ENCODE measurements at regions not wholly inside any gene's neighbourhood (a gene's known extent, or its start where the extent isn't known, plus 50 kb on each side); places are given as distances from the start of the nearest gene placed in this dataset.

DNA sequence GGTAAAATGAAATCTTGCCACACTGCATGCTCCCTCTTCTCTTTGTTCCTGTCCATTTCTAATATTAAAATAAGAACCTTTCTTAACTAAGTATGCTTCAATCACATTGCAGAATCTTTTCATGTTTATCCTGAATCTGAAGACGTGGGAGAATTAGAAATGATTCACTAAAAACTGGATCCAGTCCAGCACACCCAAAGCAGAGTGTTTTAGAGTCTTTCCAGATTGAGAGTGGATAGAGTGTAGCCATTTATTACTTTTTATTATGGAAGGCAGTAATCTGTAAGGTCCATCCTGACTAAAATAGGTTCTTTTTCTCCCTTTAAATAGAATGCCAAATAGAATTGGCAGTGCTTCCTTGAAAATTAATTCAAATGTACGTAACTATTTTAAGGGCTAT lies 453.5 kb downstream of the TDRD3 start:
- Histone ChIP-seq H3K27ac (ENCODE audit: low read depth, low read length) (no peak overlapping the region), H3K4me1 (ENCODE audit: control insufficient read depth, low read length) (no peaks in the 10 kb centered on the region), H4K20me1 (ENCODE audit: control insufficient read depth, insufficient read depth, low read depth, low read length) (no peaks in the 10 kb centered on the region), H3K9me2 (replicated peaks; ENCODE audit: control insufficient read depth, low read length) (no peaks in the 10 kb centered on the region), H3K36me3 (ENCODE audit: control insufficient read depth, low read length) (no peaks in the 10 kb centered on the region), H3F3A (ENCODE audit: control insufficient read depth, insufficient read depth) (no peaks in the 10 kb centered on the region), H3K4me2 (ENCODE audit: low read length) (no peak overlapping the region), H3K79me2 (ENCODE audit: control insufficient read depth, low read length) (no peaks in the 10 kb centered on the region), H3K9me3 (ENCODE audit: control insufficient read depth, insufficient read depth, low read length) (peaks cover 5% of the 10 kb centered on the region; the same call in 1 of the 2 replicates), H3K27me3 (ENCODE audit: control insufficient read depth, low read length) (no peaks in the 10 kb centered on the region), H3K4me3 (ENCODE audit: low read length) (no peak overlapping the region)
- no peak for TF ChIP-seq EZH2phosphoT487 (IDR thresholded peaks at IDR 0.05; ENCODE audit: borderline replicate concordance, low read length)
- TF ChIP-seq, protein P1, sequence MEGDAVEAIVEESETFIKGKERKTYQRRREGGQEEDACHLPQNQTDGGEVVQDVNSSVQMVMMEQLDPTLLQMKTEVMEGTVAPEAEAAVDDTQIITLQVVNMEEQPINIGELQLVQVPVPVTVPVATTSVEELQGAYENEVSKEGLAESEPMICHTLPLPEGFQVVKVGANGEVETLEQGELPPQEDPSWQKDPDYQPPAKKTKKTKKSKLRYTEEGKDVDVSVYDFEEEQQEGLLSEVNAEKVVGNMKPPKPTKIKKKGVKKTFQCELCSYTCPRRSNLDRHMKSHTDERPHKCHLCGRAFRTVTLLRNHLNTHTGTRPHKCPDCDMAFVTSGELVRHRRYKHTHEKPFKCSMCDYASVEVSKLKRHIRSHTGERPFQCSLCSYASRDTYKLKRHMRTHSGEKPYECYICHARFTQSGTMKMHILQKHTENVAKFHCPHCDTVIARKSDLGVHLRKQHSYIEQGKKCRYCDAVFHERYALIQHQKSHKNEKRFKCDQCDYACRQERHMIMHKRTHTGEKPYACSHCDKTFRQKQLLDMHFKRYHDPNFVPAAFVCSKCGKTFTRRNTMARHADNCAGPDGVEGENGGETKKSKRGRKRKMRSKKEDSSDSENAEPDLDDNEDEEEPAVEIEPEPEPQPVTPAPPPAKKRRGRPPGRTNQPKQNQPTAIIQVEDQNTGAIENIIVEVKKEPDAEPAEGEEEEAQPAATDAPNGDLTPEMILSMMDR (IDR thresholded peaks at IDR 0.05; ENCODE audit: low read depth, low read length, poor library complexity, severe bottlenecking), result no peak

DNA sequence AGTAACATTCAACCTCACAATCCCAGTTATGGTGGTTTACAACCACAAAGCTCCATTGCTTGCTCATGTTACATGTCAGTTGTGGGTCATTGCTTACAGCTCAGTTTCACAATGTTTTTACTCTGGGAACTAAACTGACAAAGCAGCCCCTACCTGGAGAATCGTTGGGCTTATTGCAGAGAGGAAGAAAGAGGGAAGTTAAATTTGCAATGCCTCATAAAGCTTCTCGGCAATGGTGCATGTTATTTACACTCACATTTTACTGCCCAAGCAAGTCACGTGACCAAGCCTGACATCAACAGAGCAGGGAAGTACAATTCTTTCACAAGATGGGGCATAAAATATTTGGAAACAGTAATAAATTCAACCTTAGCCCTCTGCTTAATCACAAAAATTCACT lies 441.6 kb downstream of the TDRD3 start:
- Histone ChIP-seq H3K4me2 (ENCODE audit: low read length) (no peak overlapping the region), H3K36me3 (ENCODE audit: control insufficient read depth, low read length) (no peaks in the 10 kb centered on the region), H3K27ac (ENCODE audit: low read depth, low read length) (no peak overlapping the region), H3K79me2 (ENCODE audit: control insufficient read depth, low read length) (no peaks in the 10 kb centered on the region), H3K4me1 (ENCODE audit: control insufficient read depth, low read length) (no peaks in the 10 kb centered on the region), H3K27me3 (ENCODE audit: control insufficient read depth, low read length) (no peaks in the 10 kb centered on the region), H3K9me3 (ENCODE audit: control insufficient read depth, insufficient read depth, low read length) (no peaks in the 10 kb centered on the region), H3K9me2 (replicated peaks; ENCODE audit: control insufficient read depth, low read length) (no peaks in the 10 kb centered on the region), H4K20me1 (ENCODE audit: control insufficient read depth, insufficient read depth, low read depth, low read length) (no peaks in the 10 kb centered on the region), H3K4me3 (ENCODE audit: low read length) (no peak overlapping the region), H3F3A (ENCODE audit: control insufficient read depth, insufficient read depth) (no peaks in the 10 kb centered on the region)
- no peak for TF ChIP-seq EZH2phosphoT487 (IDR thresholded peaks at IDR 0.05; ENCODE audit: borderline replicate concordance, low read length)
- TF ChIP-seq, protein P1 (IDR thresholded peaks at IDR 0.05; ENCODE audit: low read depth, low read length, poor library complexity, severe bottlenecking), result no peak

DNA sequence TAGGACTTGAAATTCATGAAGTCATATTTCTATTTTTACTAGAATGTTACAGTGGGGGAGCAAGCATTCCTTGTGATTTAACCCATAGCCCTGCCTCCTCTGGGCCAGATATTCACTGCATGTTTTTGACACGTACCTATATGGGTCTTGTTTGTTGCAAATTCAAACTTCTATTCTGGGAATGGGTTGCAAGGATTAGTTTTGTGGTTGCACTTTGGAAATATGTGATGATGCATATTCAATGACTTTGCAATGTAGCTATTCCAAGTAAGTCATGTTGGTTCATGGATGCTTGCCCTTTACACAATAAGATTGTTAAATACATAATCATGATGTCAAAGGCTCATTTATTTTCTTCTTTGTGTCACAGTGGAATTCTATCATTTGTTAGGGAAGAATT lies 440.8 kb downstream of the TDRD3 start:
- no peak overlapping the region for H3K4me2 ChIP-seq (ENCODE audit: low read length)

More for the DNA sequence above, 440.8 kb downstream of the TDRD3 start:
- Histone ChIP-seq H3K36me3 (ENCODE audit: control insufficient read depth, low read length) (no peaks in the 10 kb centered on the region), H3K27me3 (ENCODE audit: control insufficient read depth, low read length) (no peaks in the 10 kb centered on the region), H3K4me1 (ENCODE audit: control insufficient read depth, low read length) (no peaks in the 10 kb centered on the region), H3K9me3 (ENCODE audit: control insufficient read depth, insufficient read depth, low read length) (no peaks in the 10 kb centered on the region), H4K20me1 (ENCODE audit: control insufficient read depth, insufficient read depth, low read depth, low read length) (no peaks in the 10 kb centered on the region), H3K4me3 (ENCODE audit: low read length) (no peak overlapping the region), H3F3A (ENCODE audit: control insufficient read depth, insufficient read depth) (no peaks in the 10 kb centered on the region), H3K9me2 (replicated peaks; ENCODE audit: control insufficient read depth, low read length) (no peaks in the 10 kb centered on the region), H3K27ac (ENCODE audit: low read depth, low read length) (no peak overlapping the region), H3K79me2 (ENCODE audit: control insufficient read depth, low read length) (no peaks in the 10 kb centered on the region)
- TF ChIP-seq EZH2phosphoT487 (IDR thresholded peaks at IDR 0.05; ENCODE audit: borderline replicate concordance, low read length), result no peak
- TF ChIP-seq, protein P1 (IDR thresholded peaks at IDR 0.05; ENCODE audit: low read depth, low read length, poor library complexity, severe bottlenecking), result no peak

All from DOHH2 (cell line).